Suppressor macrophage treated with lipopolysaccharide for 4 hours (primary cell): ENCODE measurements at regions not wholly inside any gene's neighbourhood (a gene's known extent, or its start where the extent isn't known, plus 50 kb on each side); places are given as distances from the start of the nearest gene placed in this dataset.
"Not testable (repeated sequence)": the region's sequence is repeated elsewhere in the genome, so short reads cannot be mapped to it uniquely, and the experiment has no call there.

ENCODE experiments used
- DNase-seq: peaks from one replicate; pipeline ENCODE4 v3.0.0-alpha.2; 2020

DNA sequence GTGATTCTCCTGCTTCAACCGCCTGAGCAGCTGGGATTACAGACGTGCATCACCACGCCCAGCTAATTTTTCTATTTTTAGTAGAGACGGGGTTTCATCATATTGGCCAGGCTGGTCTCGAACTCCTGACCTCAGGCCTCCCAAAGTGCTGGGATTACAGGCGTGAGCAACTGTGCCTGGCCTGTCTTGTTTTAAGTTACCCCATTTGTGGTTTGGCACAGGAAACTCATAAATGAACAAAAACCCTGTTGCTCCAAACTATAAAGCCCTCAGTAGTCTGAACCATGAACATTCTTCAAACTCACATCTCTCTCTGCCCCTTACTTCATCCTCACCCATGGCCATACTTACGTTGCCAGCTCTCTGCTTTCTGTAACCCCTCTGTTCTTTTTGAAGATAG lies 61.7 kb downstream of the RHOU start:
- DNase-seq: not testable (repeated sequence)

DNA sequence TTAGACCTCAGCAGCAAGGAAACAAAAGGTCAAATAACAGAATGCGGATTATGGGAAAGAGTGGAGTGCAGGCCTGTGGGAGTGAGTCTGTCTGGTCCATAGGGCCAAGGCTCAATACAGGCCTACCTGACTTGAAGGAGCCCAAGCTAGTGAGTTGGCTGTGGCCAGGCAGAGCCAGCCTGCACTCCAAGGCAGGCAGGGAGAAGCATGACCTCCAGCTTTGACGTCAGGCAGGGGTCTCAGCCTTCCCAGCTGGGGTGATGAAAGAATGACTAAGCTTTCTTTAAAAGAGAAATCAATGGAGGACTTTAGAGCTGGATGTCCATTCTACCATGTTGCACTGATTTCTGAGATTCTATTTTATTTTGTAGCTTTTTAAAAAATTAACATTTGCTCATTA lies 62.8 kb downstream of the RHOU start:
- no peak for DNase-seq

DNA sequence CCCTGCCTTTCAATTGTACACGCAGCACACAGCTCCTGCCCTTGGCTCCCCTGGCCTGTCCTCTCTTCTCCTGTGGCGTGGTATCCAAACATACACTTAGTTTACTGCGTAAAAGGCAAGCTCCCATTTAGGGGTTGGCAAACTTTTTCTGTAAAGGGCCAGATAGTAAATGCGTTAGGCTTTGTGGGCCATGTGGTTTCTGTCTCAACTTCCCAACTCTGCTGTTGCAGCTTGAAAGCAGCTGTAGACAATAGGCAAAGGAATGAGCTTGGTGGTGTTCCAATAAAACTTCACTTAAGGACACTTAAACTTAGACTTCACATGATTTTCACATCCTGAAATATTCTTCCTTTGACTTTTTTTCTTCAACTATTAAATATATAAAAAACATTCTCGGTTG lies 63.3 kb downstream of the RHOU start:
- no peak for DNase-seq

GRCh38 chr1:228799924-228800323 lies 64.6 kb downstream of the RHOU start:
- peak; percentile 58 for DNase-seq

- DNase-seq: no peak
Measured at GRCh38 chr1:228801068-228801467, 65.8 kb downstream of the RHOU start.

DNA sequence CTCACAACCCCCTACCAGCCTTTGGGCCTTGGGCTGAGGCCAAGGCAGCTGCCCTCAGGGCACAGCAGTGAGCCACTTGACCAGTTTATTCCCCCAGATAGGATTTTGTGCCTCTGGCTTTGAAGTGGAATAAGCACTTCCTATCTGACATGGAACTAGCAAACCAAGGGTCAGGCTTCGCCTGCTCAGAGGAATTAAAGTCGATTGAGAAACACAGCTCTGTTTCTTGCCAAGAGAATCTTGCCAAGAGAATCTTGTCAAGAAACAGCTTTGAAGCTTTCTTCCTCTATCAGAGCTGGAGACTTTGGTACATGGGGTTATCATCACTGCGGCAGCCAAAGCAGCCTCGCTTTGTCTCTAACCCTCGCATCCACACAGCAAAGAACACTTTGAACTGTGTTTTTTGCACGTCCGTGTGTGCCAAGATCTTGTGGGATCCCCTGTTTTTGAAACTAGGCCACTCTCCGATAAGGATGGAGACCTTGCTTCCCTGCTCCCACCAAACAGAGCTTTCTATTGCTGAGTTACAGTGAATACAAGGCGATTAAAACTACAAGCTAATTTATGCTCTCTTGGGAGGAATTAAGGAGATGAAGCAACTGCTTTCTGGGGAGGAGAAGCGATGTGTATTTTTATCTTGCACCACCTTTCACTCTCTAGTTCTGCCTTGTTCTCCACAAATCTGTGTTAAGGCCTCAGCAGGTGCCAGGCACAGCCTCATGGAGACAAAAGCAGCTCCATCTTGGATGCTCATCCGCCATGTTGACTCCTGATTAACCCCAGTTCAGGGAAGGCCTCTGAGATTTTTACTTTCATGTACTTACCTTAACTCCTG lies 67.3 kb downstream of the RHOU start:
- DNase-seq: no peak

- no peak for DNase-seq
Measured at GRCh38 chr1:228803421-228803820, 68.1 kb downstream of the RHOU start.

- no peak for DNase-seq
Measured at GRCh38 chr1:228804173-228804572, 68.9 kb downstream of the RHOU start.

- DNase-seq: no peak
Measured at GRCh38 chr1:228804640-228805413, 69.5 kb downstream of the RHOU start.

GRCh38 chr1:228807904-228808605 lies 72.8 kb downstream of the RHOU start:
- DNase-seq: no peak

GRCh38 chr1:228809621-228810394 lies 74.5 kb downstream of the RHOU start:
- no peak for DNase-seq

DNA sequence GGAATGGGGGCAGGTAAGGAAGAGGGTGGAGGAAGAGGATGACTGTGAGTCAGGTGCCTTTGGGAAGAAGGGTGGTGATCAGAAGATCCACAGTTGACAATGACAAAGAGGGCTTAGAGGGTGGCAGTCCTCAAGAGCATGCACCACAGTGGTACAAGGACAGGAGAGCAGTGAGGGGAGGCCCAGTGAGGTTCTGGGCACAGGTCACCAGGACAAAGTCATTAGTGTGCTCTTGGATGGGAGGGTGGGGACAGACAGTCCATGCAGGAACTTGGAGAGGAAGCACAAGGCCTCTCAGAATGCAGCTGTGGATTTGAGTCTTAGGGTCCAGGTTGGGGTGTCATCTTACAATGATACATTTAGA lies 75.1 kb downstream of the RHOU start:
- DNase-seq: no peak

DNA sequence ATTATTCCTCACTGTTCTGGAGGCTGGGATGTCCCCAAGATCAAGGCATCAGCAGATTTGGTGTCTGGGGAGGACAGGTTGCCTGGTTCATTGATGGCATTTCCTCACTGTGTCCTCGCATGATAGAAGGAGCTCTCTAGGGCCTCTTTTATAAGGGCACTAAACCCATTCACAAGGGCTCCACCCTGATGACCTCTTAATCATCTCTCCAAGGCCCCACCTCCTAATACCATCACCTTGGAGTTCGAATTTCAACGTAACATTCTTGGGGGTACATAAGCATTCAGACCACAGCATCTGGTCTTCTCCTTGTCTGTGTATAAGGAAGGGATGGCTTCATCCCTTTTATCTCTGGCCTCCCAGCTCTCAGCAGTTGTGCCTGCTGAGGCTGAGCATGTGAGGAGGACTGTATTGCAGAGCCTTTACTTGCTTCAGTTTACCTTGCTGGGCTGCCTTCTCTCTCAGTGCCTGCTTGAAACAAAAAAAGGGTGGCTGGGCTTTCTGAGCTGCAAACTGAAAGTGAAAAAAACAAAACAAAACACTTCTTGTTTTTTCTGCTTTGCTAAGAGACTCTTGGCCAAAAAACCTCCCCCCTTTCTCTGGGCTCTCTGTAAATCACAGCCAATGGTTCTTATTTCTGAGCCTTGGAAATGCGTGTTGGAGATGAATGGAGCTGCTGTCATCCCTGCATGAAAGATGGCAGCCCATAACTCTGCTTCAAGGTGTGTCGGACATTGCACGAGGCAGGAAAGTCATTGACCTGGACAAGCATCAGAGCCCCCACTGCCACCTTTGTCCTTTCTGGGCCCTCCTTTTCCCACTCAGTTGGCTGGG lies 75.8 kb downstream of the RHOU start:
- peak; percentile 65 for DNase-seq

DNA sequence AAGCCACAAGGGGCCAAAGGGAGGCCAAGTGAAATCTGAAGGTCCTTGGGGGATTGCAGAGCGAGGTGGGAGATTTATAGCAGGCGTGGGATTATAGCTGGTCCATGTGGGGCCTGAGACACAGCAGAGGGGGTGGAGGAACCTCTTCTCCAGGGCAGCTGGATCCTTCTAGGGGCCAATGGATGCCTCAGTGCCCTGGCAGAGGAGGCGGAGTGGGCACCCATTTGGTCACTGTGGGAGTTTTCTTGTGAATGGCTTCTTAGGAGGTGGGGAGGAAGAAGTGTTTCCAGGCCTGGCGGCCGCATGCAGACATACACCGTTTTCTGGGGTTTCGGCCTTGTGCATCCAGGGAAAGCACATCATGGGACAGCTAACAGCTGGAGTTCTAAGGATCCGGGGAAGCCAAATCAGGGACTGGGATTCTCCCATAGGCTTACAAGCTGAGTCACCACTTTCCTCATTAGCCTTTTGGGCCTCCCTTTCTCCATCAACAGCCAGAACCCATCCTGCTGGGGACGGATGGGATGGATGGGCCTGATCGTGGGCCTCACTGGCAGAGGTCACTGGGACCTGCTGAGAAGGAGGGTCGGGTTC lies 76.5 kb downstream of the RHOU start:
- DNase-seq: no peak

GRCh38 chr1:228812961-228813360 lies 77.7 kb downstream of the RHOU start:
- peak; percentile 42 for DNase-seq

DNA sequence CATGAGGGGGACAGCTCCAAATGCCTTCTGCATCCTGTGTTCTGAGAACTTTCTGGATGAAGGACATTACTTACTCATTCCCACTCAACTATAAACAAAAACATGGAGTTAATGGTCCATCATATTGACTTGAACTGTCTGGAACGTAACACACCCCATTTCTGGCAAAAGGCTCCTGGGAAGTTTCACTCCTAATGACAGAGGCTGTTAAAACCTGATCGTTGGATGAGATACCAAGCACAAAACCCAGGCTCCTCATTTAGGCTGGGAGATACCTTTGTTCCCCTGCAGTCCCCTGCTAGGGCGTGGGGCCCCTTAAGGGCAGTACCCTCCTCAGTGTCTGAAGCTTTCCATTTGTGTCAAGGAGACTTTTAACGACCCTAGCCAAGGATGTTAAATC lies 78.9 kb downstream of the RHOU start:
- DNase-seq: no peak

DNA sequence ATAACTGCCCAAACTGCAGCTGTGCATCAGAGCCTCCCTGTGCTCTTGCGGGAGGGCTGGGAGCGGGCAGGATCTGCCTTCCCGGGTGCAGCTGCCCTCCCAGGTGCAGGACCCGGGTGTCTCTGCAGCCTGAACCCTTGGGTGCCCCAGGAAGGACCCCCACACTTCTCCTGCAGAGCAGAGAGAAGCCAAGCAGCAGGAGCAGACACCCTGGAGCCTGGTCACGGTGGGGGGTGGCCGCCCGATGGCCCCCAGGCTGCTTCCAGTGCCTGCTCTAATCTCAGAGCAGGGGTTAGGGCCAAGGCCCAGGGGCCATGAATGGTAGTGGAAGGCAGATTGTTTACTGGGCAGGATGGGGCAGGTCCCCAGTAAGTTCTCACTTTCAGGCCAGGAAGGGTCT lies 83.0 kb downstream of the RHOU start:
- no peak for DNase-seq

DNA sequence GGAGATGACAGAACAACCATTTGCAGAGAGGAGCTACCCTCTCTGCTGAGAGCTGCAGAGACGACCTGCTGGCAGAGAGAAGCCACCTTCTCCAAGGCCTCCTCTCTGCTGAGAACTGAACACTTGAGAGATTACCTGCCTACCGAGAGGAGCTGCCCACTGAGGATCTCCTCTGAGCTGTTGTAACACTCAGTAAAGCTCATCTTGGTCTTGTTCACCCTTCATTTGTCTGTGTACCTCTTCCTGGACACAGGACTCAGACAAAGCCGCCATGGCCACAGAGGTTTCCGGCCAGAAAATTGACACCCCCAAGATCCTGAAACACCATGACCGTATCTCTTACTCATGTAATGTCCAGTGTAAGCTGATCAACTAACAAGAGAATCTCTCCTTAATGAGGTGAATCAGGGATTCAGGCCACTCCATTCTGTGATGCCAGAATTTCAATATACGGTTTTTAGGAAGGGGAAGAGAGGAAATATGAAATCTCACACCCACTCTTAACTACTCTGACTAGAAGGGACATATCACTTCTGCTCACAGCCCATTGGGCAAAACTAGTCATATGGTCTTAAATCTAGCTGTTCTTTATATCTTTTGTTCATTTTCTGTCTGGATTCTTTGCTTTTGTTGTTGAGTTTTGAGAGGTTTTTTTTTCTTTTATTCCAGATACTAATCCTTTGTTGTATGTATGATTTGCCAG lies 83.8 kb downstream of the RHOU start:
- DNase-seq: peak; percentile 43

GRCh38 chr1:228821252-228821651 lies 86.0 kb downstream of the RHOU start:
- no peak for DNase-seq

DNA sequence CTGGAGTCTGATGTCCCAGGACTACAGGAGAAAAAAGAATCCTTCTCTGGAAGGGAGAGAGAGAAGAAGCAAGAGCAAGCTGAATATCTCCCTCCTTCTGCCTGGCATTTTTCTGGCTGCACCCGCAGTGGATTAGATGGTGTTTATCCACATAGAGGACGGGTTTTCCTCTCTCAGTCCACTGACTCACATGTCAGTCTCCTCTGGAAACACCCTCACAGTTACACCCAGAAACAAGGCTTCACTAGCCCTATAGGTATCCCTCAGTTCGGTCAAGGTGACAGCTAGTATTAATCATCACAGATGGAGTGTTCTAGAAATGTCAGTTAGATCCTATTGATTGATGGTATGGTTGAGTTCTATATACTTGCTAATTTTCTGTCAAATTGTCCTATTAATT lies 87.9 kb downstream of the RHOU start:
- no peak for DNase-seq

GRCh38 chr1:228824366-228824765 lies 89.1 kb downstream of the RHOU start:
- no peak for DNase-seq
